A673 (cell line): ENCODE measurements at regions not wholly inside any gene's neighbourhood (a gene's known extent, or its start where the extent isn't known, plus 50 kb on each side); places are given as distances from the start of the nearest gene placed in this dataset.

Experiments used
- BruUV-seq: library from RNA; stranded (reverse); fragments of 400-500 nt; replicated peaks from 2 replicates; lab custom pipeline; 2021; lab: Mats Ljungman, UMichigan
- CTCF ChIA-PET: fragments of 300-600 bp; sonication (Branson Sonifier 250); formaldehyde crosslinking; loops from one replicate; lab custom pipeline; 2022; ENCODE audit warnings: antibody characterized with exemption; lab: Charles Lee
- POLR2A ChIA-PET: fragments of 300-600 bp; sonication (Branson Sonifier 250); formaldehyde crosslinking; loops from one replicate; lab custom pipeline; 2022; ENCODE audit warnings: antibody characterized with exemption; ENCODE audit not compliant: low non-redundant PET; lab: Charles Lee
- DNase-seq: peaks from one replicate; pipeline ENCODE4 v3.0.0-alpha.2; 2015; ENCODE audit warnings: low spot score
- H3K27ac ChIP-seq: fragments of 200-600 bp; sonication (generic); 2 replicates; pipeline ENCODE4 v1.5.1; 2016; ENCODE audit warnings: mixed run types, low read depth, mild to moderate bottlenecking, mixed read lengths, antibody characterized with exemption, low read length; ENCODE audit not compliant: poor library complexity, severe bottlenecking
- H3K27me3 ChIP-seq: fragments of 200-600 bp; sonication (generic); replicated peaks from 2 replicates; pipeline ENCODE4 v1.6.1; 2017; ENCODE audit warnings: mixed run types, low read depth, mild to moderate bottlenecking, mixed read lengths, antibody characterized with exemption, low read length; ENCODE audit not compliant: insufficient read depth, poor library complexity
- H3K36me3 ChIP-seq: fragments of 200-600 bp; sonication (generic); 2 replicates; pipeline ENCODE4 v1.6.1; 2016; ENCODE audit warnings: mixed run types, mild to moderate bottlenecking, mixed read lengths, antibody characterized with exemption, low read length; ENCODE audit not compliant: insufficient read depth, poor library complexity, severe bottlenecking
- H3K4me1 ChIP-seq: fragments of 200-600 bp; sonication (generic); 2 replicates; pipeline ENCODE4 v1.6.1; 2017; ENCODE audit warnings: mixed run types, mild to moderate bottlenecking, mixed read lengths, antibody characterized with exemption, low read length; ENCODE audit not compliant: insufficient read depth, poor library complexity, severe bottlenecking
- H3K4me3 ChIP-seq: fragments of 200-600 bp; sonication (generic); 2 replicates; pipeline ENCODE4 v1.5.1; 2016; ENCODE audit warnings: low read depth, mixed run types, mild to moderate bottlenecking, mixed read lengths, low read length; ENCODE audit not compliant: poor library complexity, severe bottlenecking
- H3K9me3 ChIP-seq: fragments of 200-600 bp; sonication (generic); 2 replicates; pipeline ENCODE4 v1.6.1; 2016; ENCODE audit warnings: mixed run types, low read depth, mild to moderate bottlenecking, mixed read lengths, antibody characterized with exemption, low read length; ENCODE audit not compliant: poor library complexity, severe bottlenecking
- EZH2 ChIP-seq: fragments of 200-600 bp; sonication (generic); IDR thresholded peaks from 2 replicates; pipeline ENCODE4 v1.6.1; 2017; ENCODE audit warnings: borderline replicate concordance, low read depth, mild to moderate bottlenecking, mixed read lengths, antibody characterized with exemption, low read length; ENCODE audit not compliant: poor library complexity, severe bottlenecking
- intact Hi-C: fragments of 100-400 bp; cut with micrococcal nuclease; formaldehyde crosslinking; loops from one replicate; pipeline ENCODE4 v1.10.0; 2022; ENCODE audit not compliant: unreplicated experiment
- TF ChIP-seq, protein P1 (sequence below): fragments of 300-800, 200-600 bp; sonication (generic); conservative IDR thresholded peaks from 2 replicates; pipeline ENCODE4 v1.5.1; 2017; ENCODE audit warnings: low read depth, mild to moderate bottlenecking, antibody characterized with exemption, low read length, moderate library complexity, mixed read lengths

DNA sequence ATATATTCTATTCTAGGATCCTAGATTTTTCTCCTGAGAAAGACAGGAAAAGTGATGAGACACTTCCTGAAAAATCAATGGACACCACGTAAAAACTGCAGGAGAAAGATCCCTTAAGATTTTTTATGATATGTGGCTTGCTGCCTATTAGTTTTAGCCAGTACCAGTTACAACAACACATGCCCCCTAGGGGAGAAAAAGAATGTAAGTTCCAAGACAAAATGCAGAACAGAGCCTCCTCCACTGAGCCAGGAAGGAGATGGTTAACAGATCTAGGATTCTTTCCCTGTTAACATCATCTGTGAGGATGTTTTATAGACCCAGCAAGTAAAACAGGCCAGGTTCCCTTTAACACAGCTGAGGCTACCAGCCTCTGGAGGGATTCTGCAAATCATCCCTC is 574.7 kb downstream of the TLE4 start:
- TF ChIP-seq EZH2, result no peak
- TF ChIP-seq, protein P1, sequence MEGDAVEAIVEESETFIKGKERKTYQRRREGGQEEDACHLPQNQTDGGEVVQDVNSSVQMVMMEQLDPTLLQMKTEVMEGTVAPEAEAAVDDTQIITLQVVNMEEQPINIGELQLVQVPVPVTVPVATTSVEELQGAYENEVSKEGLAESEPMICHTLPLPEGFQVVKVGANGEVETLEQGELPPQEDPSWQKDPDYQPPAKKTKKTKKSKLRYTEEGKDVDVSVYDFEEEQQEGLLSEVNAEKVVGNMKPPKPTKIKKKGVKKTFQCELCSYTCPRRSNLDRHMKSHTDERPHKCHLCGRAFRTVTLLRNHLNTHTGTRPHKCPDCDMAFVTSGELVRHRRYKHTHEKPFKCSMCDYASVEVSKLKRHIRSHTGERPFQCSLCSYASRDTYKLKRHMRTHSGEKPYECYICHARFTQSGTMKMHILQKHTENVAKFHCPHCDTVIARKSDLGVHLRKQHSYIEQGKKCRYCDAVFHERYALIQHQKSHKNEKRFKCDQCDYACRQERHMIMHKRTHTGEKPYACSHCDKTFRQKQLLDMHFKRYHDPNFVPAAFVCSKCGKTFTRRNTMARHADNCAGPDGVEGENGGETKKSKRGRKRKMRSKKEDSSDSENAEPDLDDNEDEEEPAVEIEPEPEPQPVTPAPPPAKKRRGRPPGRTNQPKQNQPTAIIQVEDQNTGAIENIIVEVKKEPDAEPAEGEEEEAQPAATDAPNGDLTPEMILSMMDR, result peak; percentile 49
- Histone ChIP-seq H3K9me3 (no peaks in the 10 kb centered on the region), H3K27ac (no peak overlapping the region), H3K4me3 (no peak overlapping the region), H3K27me3 (no peaks in the 10 kb centered on the region), H3K36me3 (no peaks in the 10 kb centered on the region), H3K4me1 (no peaks in the 10 kb centered on the region)
- BruUV-seq, result no TSS peak
- intact Hi-C loops, result no loop called here
- ChIA-PET CTCF (no interaction called here), POLR2A (no interaction called here)
- peak; percentile 28 for DNase-seq

DNA sequence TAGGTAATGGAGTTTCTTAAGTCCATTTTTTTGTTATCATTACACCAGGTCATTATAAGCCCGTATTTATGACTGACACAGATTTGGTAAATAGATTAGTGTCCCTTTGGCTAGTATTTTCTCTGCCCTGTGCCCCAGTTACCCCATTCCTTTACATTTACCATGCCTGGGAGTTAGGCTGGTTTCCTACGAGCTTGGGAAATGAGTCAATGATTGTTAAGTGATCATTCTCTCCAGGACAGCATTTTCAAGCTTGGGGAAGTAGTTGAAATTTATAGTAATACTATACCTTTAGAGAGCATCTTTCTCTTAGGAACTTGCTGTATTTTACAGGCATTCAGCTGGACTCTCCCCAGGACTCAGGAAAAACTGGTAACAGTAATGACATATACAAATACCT is 573.1 kb downstream of the TLE4 start:
- no peaks in the 10 kb centered on the region for H3K27me3 ChIP-seq
- intact Hi-C loops, result no loop called here
- DNase-seq, result no peak
- BruUV-seq, result no TSS peak
- CTCF ChIA-PET, result no interaction called here
- H3K4me1 ChIP-seq, result no peaks in the 10 kb centered on the region
- H3K27ac ChIP-seq, result no peak overlapping the region
- no peak overlapping the region for H3K4me3 ChIP-seq
- no peak for TF ChIP-seq EZH2
- no peaks in the 10 kb centered on the region for H3K9me3 ChIP-seq
- POLR2A ChIA-PET, result no interaction called here
- H3K36me3 ChIP-seq, result no peaks in the 10 kb centered on the region

GRCh38 chr9:80144406-80144805 is 572.6 kb downstream of the TLE4 start:
- Histone ChIP-seq H3K27me3 (no peaks in the 10 kb centered on the region), H3K4me1 (no peaks in the 10 kb centered on the region), H3K36me3 (no peaks in the 10 kb centered on the region), H3K9me3 (no peaks in the 10 kb centered on the region), H3K4me3 (no peak overlapping the region), H3K27ac (no peak overlapping the region)
- intact Hi-C loops, result no loop called here
- ChIA-PET POLR2A (no interaction called here), CTCF (no interaction called here)
- no TSS peak for BruUV-seq
- DNase-seq, result no peak
- TF ChIP-seq EZH2, result no peak
- TF ChIP-seq, protein P1, result no peak

GRCh38 chr9:80143899-80144298 is 572.1 kb downstream of the TLE4 start:
- no peaks in the 10 kb centered on the region for H3K4me1 ChIP-seq
- ChIA-PET CTCF (no interaction called here), POLR2A (no interaction called here)
- TF ChIP-seq EZH2, result no peak
- no TSS peak for BruUV-seq
- no peaks in the 10 kb centered on the region for H3K27me3 ChIP-seq
- H3K4me3 ChIP-seq, result no peak overlapping the region
- no peak for DNase-seq
- intact Hi-C loops, result no loop called here
- H3K27ac ChIP-seq, result no peak overlapping the region
- no peaks in the 10 kb centered on the region for H3K9me3 ChIP-seq
- no peaks in the 10 kb centered on the region for H3K36me3 ChIP-seq
